ENCODE measurements at regions not wholly inside any gene's neighbourhood (a gene's known extent, or its start where the extent isn't known, plus 50 kb on each side); places are given as distances from the start of the nearest gene placed in this dataset.

GRCh38 chr17:77473615-77474226 is 333.0 kb downstream of the SEC14L1 start:
- peaks cover 0 to 66% (median 14%) of the 10 kb centered on the region in 3 donors for H3K36me3 Mint-ChIP-seq
- H3K4me3 Mint-ChIP-seq, result peak overlapping the region; percentile 28 to 90 (median 66)
- peak overlapping the region; percentile 86 to 98 (median 95) for H3K27ac Mint-ChIP-seq
- ATAC-seq (no peak), DNase-seq (no peak)
- no peaks in the 10 kb centered on the region for H3K27me3 Mint-ChIP-seq
- POLR2A ChIA-PET, result interaction anchor here (0.8 to 9.9 kb wide), 12 partner anchors 8 to 142 kb away, joined by 3 to 304 read pairs (median 12); no protein-coding TSS in a partner anchor
- peaks cover 0 to 10% (median 0%) of the 10 kb centered on the region in 9 donors for H3K9me3 Mint-ChIP-seq
- peaks cover 67 to 100% (median 98%) of the 10 kb centered on the region in 4 donors for H3K4me1 Mint-ChIP-seq

GRCh38 chr17:77474292-77474988 is 333.7 kb downstream of the SEC14L1 start:
- peaks cover 0 to 10% (median 0%) of the 10 kb centered on the region in 9 donors for H3K9me3 Mint-ChIP-seq
- POLR2A ChIA-PET, result interaction anchor here (0.8 to 9.9 kb wide), 15 partner anchors 8 to 143 kb away, joined by 3 to 304 read pairs (median 8); no protein-coding TSS in a partner anchor
- H3K4me3 Mint-ChIP-seq, result peak overlapping the region; percentile 28 to 90 (median 76)
- peaks cover 70 to 100% (median 98%) of the 10 kb centered on the region in 4 donors for H3K4me1 Mint-ChIP-seq
- ATAC-seq, result no peak
- no peak for DNase-seq
- H3K27ac Mint-ChIP-seq, result peak overlapping the region; percentile 91 to 98 (median 95)
- H3K36me3 Mint-ChIP-seq, result peaks cover 0 to 62% (median 12%) of the 10 kb centered on the region in 3 donors
- H3K27me3 Mint-ChIP-seq, result no peaks in the 10 kb centered on the region

- POLR2A ChIA-PET, result interaction anchor here (0.7 to 9.9 kb wide), 16 partner anchors 8 to 385 kb away, joined by 3 to 304 read pairs (median 7); no protein-coding TSS in a partner anchor
- H3K4me3 Mint-ChIP-seq, result peak overlapping the region; percentile 65 to 90 (median 76)
- peak overlapping the region; percentile 91 to 98 (median 95) for H3K27ac Mint-ChIP-seq
- H3K4me1 Mint-ChIP-seq, result peaks cover 66 to 98% (median 96%) of the 10 kb centered on the region in 4 donors
- H3K27me3 Mint-ChIP-seq, result no peaks in the 10 kb centered on the region
- peaks cover 0 to 5% (median 0%) of the 10 kb centered on the region in 9 donors for H3K9me3 Mint-ChIP-seq
- DNase-seq (peak in 8 of 10 donors; percentile 40 to 76 (median 56)), ATAC-seq (peak; percentile 63 to 66)
- peaks cover 0 to 54% (median 7%) of the 10 kb centered on the region in 3 donors for H3K36me3 Mint-ChIP-seq
Observed at GRCh38 chr17:77475016-77475976, 334.5 kb downstream of the SEC14L1 start.

- Mint-ChIP-seq H3K27me3 (no peaks in the 10 kb centered on the region), H3K36me3 (peaks cover 0 to 47% (median 3%) of the 10 kb centered on the region in 3 donors), H3K27ac (peak overlapping the region; percentile 91 to 98 (median 95)), H3K9me3 (no peaks in the 10 kb centered on the region), H3K4me3 (peak overlapping the region in 7 of 10 donors; percentile 46 to 90 (median 77)), H3K4me1 (peaks cover 61 to 91% (median 89%) of the 10 kb centered on the region in 4 donors)
- POLR2A ChIA-PET, result interaction anchor here (0.7 to 9.9 kb wide), 12 partner anchors 10 to 385 kb away, joined by 3 to 304 read pairs (median 14); no protein-coding TSS in a partner anchor
- no peak for ATAC-seq
- DNase-seq, result no peak
Observed at GRCh38 chr17:77476006-77476405, 335.2 kb downstream of the SEC14L1 start.

GRCh38 chr17:77476498-77476897 is 335.7 kb downstream of the SEC14L1 start:
- DNase-seq (no peak), ATAC-seq (no peak)
- POLR2A ChIA-PET, result interaction anchor here (0.6 to 9.9 kb wide), 12 partner anchors 8 to 863 kb away, joined by 3 to 304 read pairs (median 15); no protein-coding TSS in a partner anchor
- peak overlapping the region; percentile 87 to 98 (median 94) for H3K27ac Mint-ChIP-seq
- peaks cover 61 to 90% (median 89%) of the 10 kb centered on the region in 4 donors for H3K4me1 Mint-ChIP-seq
- peaks cover 0 to 46% (median 1%) of the 10 kb centered on the region in 3 donors for H3K36me3 Mint-ChIP-seq
- no peaks in the 10 kb centered on the region for H3K9me3 Mint-ChIP-seq
- peak overlapping the region in 7 of 10 donors; percentile 69 to 90 (median 75) for H3K4me3 Mint-ChIP-seq
- no peaks in the 10 kb centered on the region for H3K27me3 Mint-ChIP-seq

GRCh38 chr17:77476931-77477805 is 336.4 kb downstream of the SEC14L1 start:
- peaks cover 58 to 88% (median 85%) of the 10 kb centered on the region in 4 donors for H3K4me1 Mint-ChIP-seq
- no peaks in the 10 kb centered on the region for H3K9me3 Mint-ChIP-seq
- H3K4me3 Mint-ChIP-seq, result peak overlapping the region; percentile 31 to 81 (median 73)
- H3K36me3 Mint-ChIP-seq, result peaks cover 0 to 51% (median 1%) of the 10 kb centered on the region in 3 donors
- peak overlapping the region; percentile 87 to 98 (median 94) for H3K27ac Mint-ChIP-seq
- ATAC-seq (no peak), DNase-seq (no peak)
- no peaks in the 10 kb centered on the region for H3K27me3 Mint-ChIP-seq
- POLR2A ChIA-PET, result interaction anchor here (0.6 to 9.9 kb wide), 16 partner anchors 8 to 862 kb away, joined by 3 to 304 read pairs (median 9); no protein-coding TSS in a partner anchor

- peak overlapping the region in 9 of 10 donors; percentile 84 to 97 (median 92) for H3K27ac Mint-ChIP-seq
- H3K9me3 Mint-ChIP-seq, result no peaks in the 10 kb centered on the region
- H3K4me1 Mint-ChIP-seq, result peaks cover 52 to 76% (median 74%) of the 10 kb centered on the region in 4 donors
- peaks cover 0 to 40% (median 1%) of the 10 kb centered on the region in 3 donors for H3K36me3 Mint-ChIP-seq
- ATAC-seq (no peak), DNase-seq (no peak)
- POLR2A ChIA-PET, result interaction anchor here (1.2 to 9.9 kb wide), 9 partner anchors 10 to 96 kb away, joined by 4 to 304 read pairs (median 15); no protein-coding TSS in a partner anchor
- H3K4me3 Mint-ChIP-seq, result peak overlapping the region in 6 of 10 donors; percentile 8 to 77 (median 44)
- H3K27me3 Mint-ChIP-seq, result no peaks in the 10 kb centered on the region
Observed at GRCh38 chr17:77478281-77478680, 337.5 kb downstream of the SEC14L1 start.

- H3K36me3 Mint-ChIP-seq, result peaks cover 0 to 34% (median 1%) of the 10 kb centered on the region in 3 donors
- peak overlapping the region; percentile 20 to 80 (median 52) for H3K4me3 Mint-ChIP-seq
- H3K9me3 Mint-ChIP-seq, result no peaks in the 10 kb centered on the region
- no peaks in the 10 kb centered on the region for H3K27me3 Mint-ChIP-seq
- H3K27ac Mint-ChIP-seq, result peak overlapping the region; percentile 84 to 97 (median 92)
- DNase-seq, result no peak
- POLR2A ChIA-PET, result interaction anchor here (1.0 to 9.9 kb wide), 9 partner anchors 10 to 147 kb away, joined by 3 to 304 read pairs (median 15); no protein-coding TSS in a partner anchor
- H3K4me1 Mint-ChIP-seq, result peaks cover 48 to 70% (median 68%) of the 10 kb centered on the region in 4 donors
- ATAC-seq, result no peak
Observed at GRCh38 chr17:77478899-77479298, 338.1 kb downstream of the SEC14L1 start.

- Mint-ChIP-seq H3K4me3 (peak overlapping the region in 9 of 10 donors; percentile 18 to 80 (median 56)), H3K27me3 (no peaks in the 10 kb centered on the region), H3K36me3 (peaks cover 0 to 31% (median 1%) of the 10 kb centered on the region in 3 donors), H3K9me3 (no peaks in the 10 kb centered on the region), H3K4me1 (peaks cover 43 to 63% (median 61%) of the 10 kb centered on the region in 4 donors), H3K27ac (peak overlapping the region; percentile 84 to 97 (median 92))
- DNase-seq (peak in 7 of 10 donors; percentile 24 to 76 (median 65)), ATAC-seq (peak; percentile 57 to 81)
- POLR2A ChIA-PET, result interaction anchor here (1.0 to 9.9 kb wide), 8 partner anchors 11 to 148 kb away, joined by 3 to 304 read pairs (median 30); no protein-coding TSS in a partner anchor
Observed at GRCh38 chr17:77479372-77480198, 338.8 kb downstream of the SEC14L1 start.

- peaks cover 0 to 28% (median 1%) of the 10 kb centered on the region in 3 donors for H3K36me3 Mint-ChIP-seq
- H3K27me3 Mint-ChIP-seq, result no peaks in the 10 kb centered on the region
- H3K9me3 Mint-ChIP-seq, result no peaks in the 10 kb centered on the region
- ATAC-seq (no peak), DNase-seq (no peak)
- peak overlapping the region in 1 of 10 donors; percentile 73 for H3K4me3 Mint-ChIP-seq
- H3K27ac Mint-ChIP-seq, result peak overlapping the region in 8 of 10 donors; percentile 51 to 97 (median 92)
- POLR2A ChIA-PET, result interaction anchor here (0.6 to 3.0 kb wide), 4 partner anchors 22 to 149 kb away, joined by 3 to 14 read pairs (median 4); no protein-coding TSS in a partner anchor
- H3K4me1 Mint-ChIP-seq, result peaks cover 39 to 58% (median 55%) of the 10 kb centered on the region in 4 donors
Observed at GRCh38 chr17:77480199-77480508, 339.4 kb downstream of the SEC14L1 start.

All from naive thymus-derived CD8-positive, alpha-beta T cell (primary cell).